ENCODE measurements at regions not wholly inside any gene's neighbourhood (a gene's known extent, or its start where the extent isn't known, plus 50 kb on each side); places are given as distances from the start of the nearest gene placed in this dataset.

DNA sequence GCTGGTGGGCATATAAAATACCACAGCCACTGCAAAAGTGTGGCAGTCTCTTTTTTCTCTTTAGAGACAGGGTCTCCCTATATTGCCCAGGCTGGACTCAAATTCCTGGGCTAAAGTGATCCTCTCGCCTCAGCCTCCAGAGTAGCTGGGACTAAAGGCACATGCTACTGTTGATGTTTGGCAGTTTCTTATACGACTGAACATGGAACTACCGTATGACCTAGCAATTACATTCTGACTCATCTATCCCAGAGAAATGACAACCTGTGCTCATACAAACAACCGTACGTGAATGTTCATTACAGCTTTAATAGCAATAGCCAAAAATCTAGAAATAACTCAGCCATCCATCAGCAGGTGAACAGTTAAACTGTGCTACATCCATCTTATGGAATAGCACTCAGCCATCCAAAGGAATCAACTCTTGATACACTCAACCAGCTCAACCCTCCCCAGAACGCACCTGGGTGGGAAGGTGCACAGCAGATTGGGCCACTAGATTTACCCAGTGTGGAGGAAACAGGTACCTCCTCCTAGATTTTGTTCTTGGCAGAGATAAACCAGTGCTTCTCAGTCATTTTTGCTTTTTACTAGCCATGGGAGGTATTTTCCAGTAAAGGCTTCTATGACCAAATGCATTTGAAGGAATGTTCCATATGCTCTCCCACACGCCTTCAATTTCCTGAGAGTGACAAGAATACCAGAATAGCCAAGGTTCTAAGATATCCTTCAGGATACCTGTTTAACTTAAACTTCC is 130.5 kb downstream of the MED15 start:
- H3K27me3 ChIP-seq (ENCODE audit: control insufficient read depth, insufficient read depth, low read length), result peaks cover 31% of the 10 kb centered on the region
- no peak overlapping the region for H3K4me3 ChIP-seq (ENCODE audit: low read depth, low read length)
- no peak for DNase-seq (ENCODE audit: low read depth, low spot score)
- ChIA-PET CTCF (no interaction called here), POLR2A (no interaction called here)
- H3K9me3 ChIP-seq (ENCODE audit: control insufficient read depth, insufficient read depth, low read length), result no peaks in the 10 kb centered on the region
- H3K27ac ChIP-seq (ENCODE audit: low read depth, low read length), result no peak overlapping the region
- TF ChIP-seq, protein P1, sequence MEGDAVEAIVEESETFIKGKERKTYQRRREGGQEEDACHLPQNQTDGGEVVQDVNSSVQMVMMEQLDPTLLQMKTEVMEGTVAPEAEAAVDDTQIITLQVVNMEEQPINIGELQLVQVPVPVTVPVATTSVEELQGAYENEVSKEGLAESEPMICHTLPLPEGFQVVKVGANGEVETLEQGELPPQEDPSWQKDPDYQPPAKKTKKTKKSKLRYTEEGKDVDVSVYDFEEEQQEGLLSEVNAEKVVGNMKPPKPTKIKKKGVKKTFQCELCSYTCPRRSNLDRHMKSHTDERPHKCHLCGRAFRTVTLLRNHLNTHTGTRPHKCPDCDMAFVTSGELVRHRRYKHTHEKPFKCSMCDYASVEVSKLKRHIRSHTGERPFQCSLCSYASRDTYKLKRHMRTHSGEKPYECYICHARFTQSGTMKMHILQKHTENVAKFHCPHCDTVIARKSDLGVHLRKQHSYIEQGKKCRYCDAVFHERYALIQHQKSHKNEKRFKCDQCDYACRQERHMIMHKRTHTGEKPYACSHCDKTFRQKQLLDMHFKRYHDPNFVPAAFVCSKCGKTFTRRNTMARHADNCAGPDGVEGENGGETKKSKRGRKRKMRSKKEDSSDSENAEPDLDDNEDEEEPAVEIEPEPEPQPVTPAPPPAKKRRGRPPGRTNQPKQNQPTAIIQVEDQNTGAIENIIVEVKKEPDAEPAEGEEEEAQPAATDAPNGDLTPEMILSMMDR (IDR thresholded peaks at IDR 0.05; ENCODE audit: low read depth, low read length), result no peak

DNA sequence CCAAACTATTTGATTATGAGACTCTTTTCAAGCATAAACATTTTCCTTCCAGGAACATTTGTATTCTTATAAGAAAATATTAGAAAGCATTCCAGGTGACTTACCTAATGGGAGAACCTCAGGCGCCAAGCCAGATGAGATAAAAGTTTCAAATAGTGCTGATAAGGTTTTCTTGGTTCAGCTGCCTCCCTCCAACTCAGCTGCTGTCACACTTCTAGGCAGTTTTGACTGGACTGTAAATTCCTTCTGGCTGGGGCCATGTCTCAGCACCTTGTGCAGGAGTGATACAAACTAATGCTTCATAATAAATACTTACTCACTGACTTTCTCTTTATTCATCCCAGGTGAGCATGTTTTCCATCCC is 131.1 kb downstream of the MED15 start:
- no peak for DNase-seq (ENCODE audit: low read depth, low spot score)
- H3K9me3 ChIP-seq (ENCODE audit: control insufficient read depth, insufficient read depth, low read length), result no peaks in the 10 kb centered on the region
- peaks cover 32% of the 10 kb centered on the region for H3K27me3 ChIP-seq (ENCODE audit: control insufficient read depth, insufficient read depth, low read length)
- TF ChIP-seq, protein P1 (IDR thresholded peaks at IDR 0.05; ENCODE audit: low read depth, low read length), result no peak
- ChIA-PET POLR2A (no interaction called here), CTCF (no interaction called here)
- H3K4me3 ChIP-seq (ENCODE audit: low read depth, low read length), result no peak overlapping the region
- H3K27ac ChIP-seq (ENCODE audit: low read depth, low read length), result no peak overlapping the region

DNA sequence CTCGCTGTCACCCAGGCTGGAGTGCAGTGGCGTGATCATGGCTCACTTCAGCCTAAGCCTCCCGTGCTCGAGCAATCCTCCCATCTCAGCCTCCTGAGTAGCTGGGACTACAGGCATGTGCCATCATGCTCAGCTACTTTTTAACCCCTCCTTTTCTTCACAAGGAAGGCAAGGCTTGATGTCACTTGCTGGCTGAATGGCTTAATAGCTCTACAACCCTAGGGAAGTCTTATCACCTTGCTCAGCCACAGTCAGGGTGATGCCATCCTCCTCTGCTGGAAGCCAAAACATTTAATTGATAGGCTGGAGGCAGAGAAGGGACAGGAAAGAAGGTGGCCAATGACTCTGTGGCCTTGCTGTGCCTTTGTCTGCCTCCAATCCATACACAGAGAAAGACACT is 131.9 kb downstream of the MED15 start:
- no peak overlapping the region for H3K4me3 ChIP-seq (ENCODE audit: low read depth, low read length)
- H3K9me3 ChIP-seq (ENCODE audit: control insufficient read depth, insufficient read depth, low read length), result no peaks in the 10 kb centered on the region
- ChIA-PET CTCF (no interaction called here), POLR2A (no interaction called here)
- H3K27me3 ChIP-seq (ENCODE audit: control insufficient read depth, insufficient read depth, low read length), result peaks cover 34% of the 10 kb centered on the region
- no peak for DNase-seq (ENCODE audit: low read depth, low spot score)
- H3K27ac ChIP-seq (ENCODE audit: low read depth, low read length), result no peak overlapping the region
- TF ChIP-seq, protein P1 (IDR thresholded peaks at IDR 0.05; ENCODE audit: low read depth, low read length), result no peak

DNA sequence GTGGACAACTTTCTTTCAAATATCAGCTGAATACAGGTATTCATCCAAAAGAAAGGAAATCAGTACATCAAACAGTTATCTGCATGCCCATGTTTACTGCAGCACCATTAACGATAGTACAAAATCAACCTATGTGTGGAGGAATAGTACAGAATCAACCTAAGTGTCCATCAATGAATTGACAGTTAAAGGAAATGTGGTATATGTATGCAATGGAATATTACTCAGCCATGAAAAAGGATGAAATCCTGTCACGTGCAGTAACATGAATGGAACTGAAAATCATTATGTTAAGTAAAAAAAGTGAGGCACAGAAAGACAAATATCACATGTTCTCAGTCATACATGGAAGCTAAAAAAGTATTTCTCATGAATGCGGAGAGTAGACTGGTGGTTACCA is 132.3 kb downstream of the MED15 start:
- H3K9me3 ChIP-seq (ENCODE audit: control insufficient read depth, insufficient read depth, low read length), result no peaks in the 10 kb centered on the region
- H3K27me3 ChIP-seq (ENCODE audit: control insufficient read depth, insufficient read depth, low read length), result peaks cover 38% of the 10 kb centered on the region
- TF ChIP-seq, protein P1 (IDR thresholded peaks at IDR 0.05; ENCODE audit: low read depth, low read length), result no peak
- H3K4me3 ChIP-seq (ENCODE audit: low read depth, low read length), result no peak overlapping the region
- DNase-seq (ENCODE audit: low read depth, low spot score), result no peak
- no peak overlapping the region for H3K27ac ChIP-seq (ENCODE audit: low read depth, low read length)
- POLR2A ChIA-PET, result no interaction called here
- CTCF ChIA-PET, result no interaction called here

DNA sequence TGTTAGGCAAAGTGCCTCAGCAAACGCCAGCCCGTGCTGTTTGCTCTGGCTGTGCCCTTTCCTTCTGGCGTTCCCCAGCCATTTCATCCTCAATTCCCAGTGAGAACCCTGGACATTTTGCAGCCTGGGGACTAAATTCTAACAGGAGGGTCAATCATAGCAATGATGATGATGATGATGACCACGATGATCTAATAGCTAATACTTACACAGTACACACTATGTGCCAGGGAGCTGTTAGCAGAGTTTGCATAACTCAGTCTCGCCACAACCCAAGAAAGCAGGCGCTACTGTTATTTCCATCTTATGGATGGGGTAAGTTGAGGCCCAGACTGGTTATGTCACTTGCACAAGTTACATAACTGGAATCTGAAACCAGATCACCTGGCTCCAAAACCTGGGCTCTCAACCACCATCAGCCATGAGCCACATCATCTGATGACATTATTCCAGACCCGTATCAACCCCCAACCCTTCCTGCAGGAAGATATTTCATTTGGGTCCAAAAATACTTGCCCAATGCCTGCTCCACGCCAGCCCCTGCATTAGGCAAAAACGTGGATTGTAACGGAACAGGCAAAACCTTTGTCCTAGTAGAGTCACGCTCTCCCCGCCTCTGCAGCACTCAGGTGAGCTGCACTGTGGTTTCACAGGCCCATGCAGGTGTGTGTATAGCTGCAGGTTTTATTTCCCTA is 132.6 kb upstream of the SERPIND1 start:
- no peak overlapping the region for H3K27ac ChIP-seq (ENCODE audit: low read depth, low read length)
- ChIA-PET CTCF (no interaction called here), POLR2A (no interaction called here)
- DNase-seq (ENCODE audit: low read depth, low spot score), result no peak
- H3K9me3 ChIP-seq (ENCODE audit: control insufficient read depth, insufficient read depth, low read length), result no peaks in the 10 kb centered on the region
- TF ChIP-seq, protein P1 (IDR thresholded peaks at IDR 0.05; ENCODE audit: low read depth, low read length), result no peak
- no peak overlapping the region for H3K4me3 ChIP-seq (ENCODE audit: low read depth, low read length)
- peaks cover 36% of the 10 kb centered on the region for H3K27me3 ChIP-seq (ENCODE audit: control insufficient read depth, insufficient read depth, low read length)

All from AG04450 (cell line).